HCT116 (cell line): ENCODE measurements at regions not wholly inside any gene's neighbourhood (a gene's known extent, or its start where the extent isn't known, plus 50 kb on each side); places are given as distances from the start of the nearest gene placed in this dataset.

Experiments
- ATAC-seq: fragments of 200-7000 bp; cut with Tn5 transposase; 2 replicates; pipeline ENCODE4 v1.9.1; 2020; ENCODE audit warnings: mild to moderate bottlenecking, moderate library complexity
- BruUV-seq: library from RNA; stranded (reverse); fragments of 400-500 nt; replicated peaks from 2 replicates; lab custom pipeline; 2021; lab: Mats Ljungman, UMichigan
- CTCF ChIA-PET: fragments of 300-600 bp; sonication (Branson Sonifier 250); formaldehyde crosslinking; loops from one replicate; lab custom pipeline; 2021; ENCODE audit warnings: antibody characterized with exemption; lab: Charles Lee
- POLR2A ChIA-PET: fragments of 300-600, 350-600 bp; sonication (Branson Sonifier 250); formaldehyde crosslinking; loops from one replicate; lab custom pipeline; 2021; ENCODE audit warnings: antibody characterized with exemption; lab: Charles Lee
- RAD21 ChIA-PET, 2 experiments: fragments of 300-600 bp; sonication (Branson Sonifier 250); formaldehyde crosslinking; loops; one replicate each; lab custom pipeline; 2023; ENCODE audit warnings: low total read pairs in 2 of 2; ENCODE audit not compliant: uncharacterized antibody in 2 of 2, unreplicated experiment in 2 of 2, low non-redundant PET in 1 of 2; lab: Charles Lee
- DNase-seq: peaks from one replicate; pipeline ENCODE4 v3.0.0-alpha.2; 2010; ENCODE audit warnings: low read depth, low spot score
- H2AFZ ChIP-seq: fragments of 200-600 bp; shearing (Covaris generic), sonication (generic); 2 replicates; pipeline ENCODE4 v1.6.1; 2017; ENCODE audit warnings: low read depth, mixed run types, mixed read lengths, antibody characterized with exemption, low read length; ENCODE audit not compliant: poor library complexity, severe bottlenecking
- H3K27ac ChIP-seq: 2 replicates; pipeline ENCODE4 v1.5.1; 2012; ENCODE audit warnings: low read depth, low read length
- H3K27me3 ChIP-seq: fragments of 200-600 bp; sonication (generic); 2 replicates; pipeline ENCODE4 v1.6.1; 2016; ENCODE audit warnings: mixed run types, low read length, mixed read lengths; ENCODE audit not compliant: insufficient read depth
- H3K36me3 ChIP-seq, 2 experiments: fragments of 200-500 bp in 1 of 2; fragments of 200-600 bp in 1 of 2; sonication (Bioruptor generic) in 1 of 2; sonication (generic) in 1 of 2; 2 replicates each; pipeline versions ENCODE4 v1.5.1 to v1.6.1; 2014 to 2016; ENCODE audit warnings: low read length in 2 of 2, inconsistent platforms in 1 of 2, mixed read lengths in 1 of 2, mixed run types in 1 of 2; ENCODE audit not compliant: insufficient read depth in 2 of 2, control insufficient read depth in 1 of 2
- H3K4me1 ChIP-seq, 2 experiments: fragments of 200-600 bp in 1 of 2; sonication (generic) in 1 of 2; 2 replicates each; pipeline versions ENCODE4 v1.5.1 to v1.6.1; 2012 to 2017; ENCODE audit warnings: low read length in 2 of 2, inconsistent platforms in 1 of 2, mild to moderate bottlenecking in 1 of 2, mixed read lengths in 1 of 2, mixed run types in 1 of 2, moderate library complexity in 1 of 2; ENCODE audit not compliant: insufficient read depth in 2 of 2, control insufficient read depth in 1 of 2
- H3K4me2 ChIP-seq: fragments of 200-600 bp; sonication (generic); 2 replicates; pipeline ENCODE4 v1.6.1; 2017; ENCODE audit warnings: mixed run types, low read length, mixed read lengths
- H3K4me3 ChIP-seq, 2 experiments: fragments of 200-600 bp in 1 of 2; sonication (generic) in 1 of 2; replicated peaks in 1 of 2; 2 replicates each; pipeline ENCODE4 v1.5.1; 2011 to 2016; ENCODE audit warnings: low read length in 2 of 2, control low read depth in 1 of 2, low read depth in 1 of 2, mild to moderate bottlenecking in 1 of 2, mixed read lengths in 1 of 2, mixed run types in 1 of 2
- H3K79me2 ChIP-seq: fragments of 200-600 bp; sonication (generic); 2 replicates; pipeline ENCODE4 v1.6.1; 2017; ENCODE audit warnings: mild to moderate bottlenecking, mixed run types, low read length, moderate library complexity, mixed read lengths; ENCODE audit not compliant: insufficient read depth
- H3K9ac ChIP-seq: fragments of 200-600 bp; sonication (generic); 2 replicates; pipeline ENCODE4 v1.6.1; 2016; ENCODE audit warnings: low read length, mixed read lengths
- H3K9me2 ChIP-seq: fragments of 200-600 bp; sonication (generic), shearing (Covaris generic); 2 replicates; pipeline ENCODE4 v1.6.1; 2017; ENCODE audit warnings: mixed run types, mild to moderate bottlenecking, moderate library complexity; ENCODE audit not compliant: insufficient read depth
- H3K9me3 ChIP-seq, 2 experiments: fragments of 200-500 bp in 1 of 2; fragments of 200-600 bp in 1 of 2; sonication (Bioruptor generic) in 1 of 2; sonication (generic) in 1 of 2; 2 replicates each; pipeline ENCODE4 v1.6.1; 2014 to 2017; ENCODE audit warnings: low read length in 2 of 2, mixed read lengths in 2 of 2, inconsistent platforms in 1 of 2, low read depth in 1 of 2, mild to moderate bottlenecking in 1 of 2, mixed run types in 1 of 2, moderate library complexity in 1 of 2; ENCODE audit not compliant: control insufficient read depth in 1 of 2, insufficient read depth in 1 of 2
- H4K20me1 ChIP-seq: fragments of 200-600 bp; sonication (generic), shearing (Covaris generic); 2 replicates; pipeline ENCODE4 v1.6.1; 2017; ENCODE audit warnings: mixed run types, mild to moderate bottlenecking, moderate library complexity; ENCODE audit not compliant: insufficient read depth
- CBX3 ChIP-seq: IDR thresholded peaks from 2 replicates; pipeline ENCODE4 v1.6.1; 2012; ENCODE audit warnings: low read depth
- CEBPB ChIP-seq: IDR thresholded peaks from 2 replicates; pipeline ENCODE4 v1.6.1; 2012; ENCODE audit warnings: low read depth
- EGR1 ChIP-seq: IDR thresholded peaks from 2 replicates; pipeline ENCODE4 v1.6.1; 2012; ENCODE audit warnings: low read depth
- ELF1 ChIP-seq: IDR thresholded peaks from 2 replicates; pipeline ENCODE4 v1.6.1; 2012; ENCODE audit warnings: low read depth, borderline replicate concordance
- EZH2phosphoT487 ChIP-seq: fragments of 200-600 bp; IDR thresholded peaks from 2 replicates; pipeline ENCODE4 v1.6.1; 2018; ENCODE audit warnings: antibody characterized with exemption, borderline replicate concordance
- FOSL1 ChIP-seq: IDR thresholded peaks from 2 replicates; pipeline ENCODE4 v1.6.1; 2012; ENCODE audit warnings: low read depth
- RAD21 ChIP-seq: IDR thresholded peaks from 2 replicates; pipeline ENCODE4 v1.6.1; 2012; ENCODE audit warnings: low read depth, mild to moderate bottlenecking
- SIN3A ChIP-seq: IDR thresholded peaks from 2 replicates; pipeline ENCODE4 v1.6.1; 2012; ENCODE audit warnings: low read depth
- SP1 ChIP-seq: IDR thresholded peaks from 2 replicates; pipeline ENCODE4 v1.6.1; 2012; ENCODE audit warnings: low read depth
- SRF ChIP-seq: IDR thresholded peaks from 2 replicates; pipeline ENCODE4 v1.6.1; 2012; ENCODE audit warnings: low read depth
- TCF7L2 ChIP-seq: IDR thresholded peaks from 2 replicates; pipeline ENCODE4 v1.7.0; 2011; ENCODE audit warnings: borderline replicate concordance, inconsistent platforms; ENCODE audit not compliant: insufficient read depth, insufficient read length; ENCODE audit errors: extremely low read depth
- intact Hi-C: fragments of 100-400 bp; cut with micrococcal nuclease; formaldehyde crosslinking; loops from 2 replicates; pipeline ENCODE4 v1.10.0; 2022
- TF ChIP-seq, protein P1 (sequence below), 3 experiments: fragments of 200-600 bp in 1 of 3; sonication (generic) in 1 of 3; IDR thresholded peaks in 2 of 3; conservative IDR thresholded peaks in 1 of 3; 2 replicates each; pipeline ENCODE4 v1.5.1; 2012 to 2017; ENCODE audit warnings: low read depth in 2 of 3, low read length in 2 of 3, antibody characterized with exemption in 1 of 3, borderline replicate concordance in 1 of 3, control low read depth in 1 of 3, mild to moderate bottlenecking in 1 of 3, mixed read lengths in 1 of 3, mixed run types in 1 of 3, moderate library complexity in 1 of 3; ENCODE audit not compliant: insufficient read depth in 1 of 3
- TF ChIP-seq, protein P2 (sequence below): IDR thresholded peaks from 2 replicates; pipeline ENCODE4 v1.6.1; 2011; ENCODE audit warnings: mild to moderate bottlenecking, low read length, moderate library complexity; ENCODE audit not compliant: insufficient replicate concordance; ENCODE audit errors: extremely low read depth
- TF ChIP-seq, protein P3 (sequence below): IDR thresholded peaks from 2 replicates; pipeline ENCODE4 v1.6.1; 2012
- TF ChIP-seq, protein P4 (sequence below): IDR thresholded peaks from 2 replicates; pipeline ENCODE4 v1.6.1; 2012

DNA sequence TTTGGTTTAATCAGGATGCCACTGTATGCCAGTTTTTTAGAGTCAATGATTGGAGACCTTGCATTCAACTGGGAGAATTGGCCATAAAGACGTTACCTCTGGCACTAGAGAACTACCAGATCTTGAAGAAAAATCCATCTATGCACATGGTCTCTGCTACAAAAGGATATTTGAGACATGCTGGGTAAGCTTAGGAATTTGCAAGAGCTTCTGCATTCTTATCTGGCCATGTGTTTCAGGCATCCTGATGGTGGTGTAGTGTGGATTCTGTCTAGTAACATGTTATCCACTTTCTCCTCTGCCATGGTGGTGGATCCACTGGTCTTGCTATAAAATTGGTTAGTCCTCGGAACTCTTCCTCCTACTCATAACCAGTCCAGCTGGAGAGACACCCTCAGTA lies 185.3 kb upstream of the WDFY3 start:
- no peaks in the 10 kb centered on the region for H3K27me3 ChIP-seq
- no peaks in the 10 kb centered on the region for H4K20me1 ChIP-seq
- no peak overlapping the region for H2AFZ ChIP-seq
- H3K4me2 ChIP-seq, result no peak overlapping the region
- no peaks in the 10 kb centered on the region for H3K9me3 ChIP-seq
- RAD21 ChIA-PET, result no interaction called here
- H3K9me2 ChIP-seq, result no peaks in the 10 kb centered on the region
- CTCF ChIA-PET, result no interaction called here
- TF ChIP-seq EGR1 (no peak), SIN3A (no peak), RAD21 (no peak), TCF7L2 (no peak), CBX3 (no peak)
- TF ChIP-seq, protein P1, sequence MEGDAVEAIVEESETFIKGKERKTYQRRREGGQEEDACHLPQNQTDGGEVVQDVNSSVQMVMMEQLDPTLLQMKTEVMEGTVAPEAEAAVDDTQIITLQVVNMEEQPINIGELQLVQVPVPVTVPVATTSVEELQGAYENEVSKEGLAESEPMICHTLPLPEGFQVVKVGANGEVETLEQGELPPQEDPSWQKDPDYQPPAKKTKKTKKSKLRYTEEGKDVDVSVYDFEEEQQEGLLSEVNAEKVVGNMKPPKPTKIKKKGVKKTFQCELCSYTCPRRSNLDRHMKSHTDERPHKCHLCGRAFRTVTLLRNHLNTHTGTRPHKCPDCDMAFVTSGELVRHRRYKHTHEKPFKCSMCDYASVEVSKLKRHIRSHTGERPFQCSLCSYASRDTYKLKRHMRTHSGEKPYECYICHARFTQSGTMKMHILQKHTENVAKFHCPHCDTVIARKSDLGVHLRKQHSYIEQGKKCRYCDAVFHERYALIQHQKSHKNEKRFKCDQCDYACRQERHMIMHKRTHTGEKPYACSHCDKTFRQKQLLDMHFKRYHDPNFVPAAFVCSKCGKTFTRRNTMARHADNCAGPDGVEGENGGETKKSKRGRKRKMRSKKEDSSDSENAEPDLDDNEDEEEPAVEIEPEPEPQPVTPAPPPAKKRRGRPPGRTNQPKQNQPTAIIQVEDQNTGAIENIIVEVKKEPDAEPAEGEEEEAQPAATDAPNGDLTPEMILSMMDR (IDR thresholded peaks at IDR 0.05 in 2 of 3, conservative IDR thresholded peaks at IDR 0.05 in 1 of 3; ENCODE audit: borderline replicate concordance in 1 of 3, insufficient read depth in 1 of 3, low read depth in 2 of 3, low read length in 2 of 3), result no peak
- no peaks in the 10 kb centered on the region for H3K36me3 ChIP-seq
- no peaks in the 10 kb centered on the region; a peak in 1 of 4 replicates for H3K4me1 ChIP-seq
- DNase-seq (no peak), ATAC-seq (no peak)
- no peak overlapping the region for H3K9ac ChIP-seq
- POLR2A ChIA-PET, result no interaction called here
- intact Hi-C loops, result no loop called here
- no peak overlapping the region for H3K4me3 ChIP-seq
- no peak overlapping the region for H3K27ac ChIP-seq
- no peaks in the 10 kb centered on the region for H3K79me2 ChIP-seq
- no TSS peak for BruUV-seq

DNA sequence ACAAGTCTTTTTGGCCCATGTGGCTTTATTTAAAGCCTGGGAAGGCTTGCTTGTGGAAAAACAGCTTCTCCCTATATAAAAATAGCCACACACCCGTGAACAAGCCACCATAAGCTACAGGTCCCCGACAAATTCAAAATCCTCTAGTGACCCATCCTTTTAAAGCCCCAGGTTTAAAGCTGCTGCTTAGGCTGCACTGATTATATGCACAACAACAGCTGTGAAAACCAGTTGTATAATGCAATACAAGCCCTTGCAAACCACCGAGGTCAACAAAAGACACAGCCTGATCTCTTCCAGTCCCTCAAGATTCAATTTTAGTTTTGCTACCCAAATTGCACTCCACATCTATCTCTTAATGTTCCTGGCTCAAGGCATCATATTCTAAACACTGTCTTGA lies 186.0 kb upstream of the WDFY3 start:
- Histone ChIP-seq H4K20me1 (no peaks in the 10 kb centered on the region), H2AFZ (no peak overlapping the region), H3K9me3 (no peaks in the 10 kb centered on the region), H3K4me2 (no peak overlapping the region), H3K36me3 (no peaks in the 10 kb centered on the region), H3K27me3 (no peaks in the 10 kb centered on the region), H3K79me2 (no peaks in the 10 kb centered on the region), H3K9ac (no peak overlapping the region), H3K4me1 (no peaks in the 10 kb centered on the region; a peak in 1 of 4 replicates), H3K9me2 (no peaks in the 10 kb centered on the region), H3K4me3 (no peak overlapping the region), H3K27ac (no peak overlapping the region)
- POLR2A ChIA-PET, result no interaction called here
- CTCF ChIA-PET, result no interaction called here
- BruUV-seq, result no TSS peak
- intact Hi-C loops, result no loop called here
- ATAC-seq (no peak), DNase-seq (no peak)
- RAD21 ChIA-PET, result no interaction called here
- no peak for TF ChIP-seq CEBPB
- TF ChIP-seq, protein P2, sequence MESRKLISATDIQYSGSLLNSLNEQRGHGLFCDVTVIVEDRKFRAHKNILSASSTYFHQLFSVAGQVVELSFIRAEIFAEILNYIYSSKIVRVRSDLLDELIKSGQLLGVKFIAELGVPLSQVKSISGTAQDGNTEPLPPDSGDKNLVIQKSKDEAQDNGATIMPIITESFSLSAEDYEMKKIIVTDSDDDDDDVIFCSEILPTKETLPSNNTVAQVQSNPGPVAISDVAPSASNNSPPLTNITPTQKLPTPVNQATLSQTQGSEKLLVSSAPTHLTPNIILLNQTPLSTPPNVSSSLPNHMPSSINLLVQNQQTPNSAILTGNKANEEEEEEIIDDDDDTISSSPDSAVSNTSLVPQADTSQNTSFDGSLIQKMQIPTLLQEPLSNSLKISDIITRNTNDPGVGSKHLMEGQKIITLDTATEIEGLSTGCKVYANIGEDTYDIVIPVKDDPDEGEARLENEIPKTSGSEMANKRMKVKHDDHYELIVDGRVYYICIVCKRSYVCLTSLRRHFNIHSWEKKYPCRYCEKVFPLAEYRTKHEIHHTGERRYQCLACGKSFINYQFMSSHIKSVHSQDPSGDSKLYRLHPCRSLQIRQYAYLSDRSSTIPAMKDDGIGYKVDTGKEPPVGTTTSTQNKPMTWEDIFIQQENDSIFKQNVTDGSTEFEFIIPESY, result no peak
- TF ChIP-seq, protein P1 (IDR thresholded peaks at IDR 0.05 in 2 of 3, conservative IDR thresholded peaks at IDR 0.05 in 1 of 3; ENCODE audit: borderline replicate concordance in 1 of 3, insufficient read depth in 1 of 3, low read depth in 2 of 3, low read length in 2 of 3), result no peak
- no peak for TF ChIP-seq SRF
- no peak for TF ChIP-seq EZH2phosphoT487
- TF ChIP-seq, protein P3, sequence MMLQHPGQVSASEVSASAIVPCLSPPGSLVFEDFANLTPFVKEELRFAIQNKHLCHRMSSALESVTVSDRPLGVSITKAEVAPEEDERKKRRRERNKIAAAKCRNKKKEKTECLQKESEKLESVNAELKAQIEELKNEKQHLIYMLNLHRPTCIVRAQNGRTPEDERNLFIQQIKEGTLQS, result no peak
- TF ChIP-seq SP1, result no peak
- TF ChIP-seq FOSL1, result no peak
- no peak for TF ChIP-seq EGR1
- no peak for TF ChIP-seq ELF1
- TF ChIP-seq, protein P4, sequence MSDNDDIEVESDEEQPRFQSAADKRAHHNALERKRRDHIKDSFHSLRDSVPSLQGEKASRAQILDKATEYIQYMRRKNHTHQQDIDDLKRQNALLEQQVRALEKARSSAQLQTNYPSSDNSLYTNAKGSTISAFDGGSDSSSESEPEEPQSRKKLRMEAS, result no peak
